Stimulated activated CD8-positive, alpha-beta memory T cell treated with anti-CD3 and anti-CD28 coated beads, Interleukin-15, amount 100 ng/mL, for 24 hours (primary cell): ENCODE measurements at regions not wholly inside any gene's neighbourhood (a gene's known extent, or its start where the extent isn't known, plus 50 kb on each side); places are given as distances from the start of the nearest gene placed in this dataset.
"Not testable (repeated sequence)": the region's sequence is repeated elsewhere in the genome, so short reads cannot be mapped to it uniquely, and the experiment has no call there.

Source experiments
- DNase-seq: peaks from one replicate; pipeline ENCODE4 v3.0.0-alpha.2; 2020; ENCODE audit warnings: low read depth

DNA sequence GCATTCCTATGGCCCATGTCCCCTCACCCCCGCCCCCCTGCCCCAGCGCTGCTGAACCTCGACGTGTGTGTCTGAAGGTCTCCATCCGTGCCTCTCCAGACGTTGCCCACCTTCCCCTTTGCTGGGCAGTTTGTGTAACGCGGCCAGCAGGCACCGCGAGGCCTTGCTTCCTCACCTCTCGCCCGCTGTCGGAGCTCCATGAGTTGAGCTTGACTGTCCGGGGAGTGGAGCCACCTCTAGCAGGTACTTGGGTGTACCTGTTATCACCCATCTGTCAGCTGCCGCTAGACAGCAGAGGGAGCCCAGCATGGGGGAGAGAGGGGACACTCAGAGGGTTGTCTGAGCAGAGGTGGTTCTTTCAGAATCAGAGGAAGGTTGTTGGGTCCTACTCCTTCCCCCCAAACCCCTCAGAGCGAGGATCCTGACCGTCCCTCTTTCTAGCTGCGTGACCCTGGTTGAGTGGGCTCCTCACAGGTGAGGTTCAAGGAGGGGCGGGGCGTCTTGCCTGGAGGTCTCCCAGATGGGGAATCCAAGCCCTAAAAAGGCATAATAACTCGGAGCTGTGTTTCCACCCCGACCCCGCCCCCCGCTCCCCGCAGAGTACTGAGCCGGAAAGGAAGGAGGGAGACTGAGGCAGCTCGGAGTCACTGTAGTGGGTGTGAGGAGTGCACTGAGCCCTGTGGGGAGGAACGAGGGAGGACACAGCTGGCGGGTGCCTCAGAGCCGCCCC, 184.7 kb downstream of the C9orf50 start:
- DNase-seq: no peak

DNA sequence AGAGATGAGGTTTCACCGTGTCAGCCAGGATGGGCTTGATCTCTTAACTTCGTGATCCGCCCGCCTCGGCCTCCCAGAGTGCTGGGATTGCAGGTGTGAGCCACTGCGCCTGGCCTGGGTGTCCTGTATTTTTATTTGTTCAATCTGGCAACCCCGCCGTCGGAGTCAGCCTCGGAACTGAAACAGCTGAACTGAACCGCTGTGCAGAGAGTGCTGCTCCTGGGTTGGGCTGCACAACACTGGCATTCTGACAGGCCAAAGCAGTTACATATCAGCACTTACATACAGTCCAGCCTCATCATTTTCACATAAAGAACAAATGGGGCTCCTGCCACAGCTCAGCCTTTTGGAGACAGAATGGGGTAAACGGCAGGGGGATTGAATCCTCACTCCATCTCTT, 185.6 kb downstream of the C9orf50 start:
- DNase-seq: no peak

DNA sequence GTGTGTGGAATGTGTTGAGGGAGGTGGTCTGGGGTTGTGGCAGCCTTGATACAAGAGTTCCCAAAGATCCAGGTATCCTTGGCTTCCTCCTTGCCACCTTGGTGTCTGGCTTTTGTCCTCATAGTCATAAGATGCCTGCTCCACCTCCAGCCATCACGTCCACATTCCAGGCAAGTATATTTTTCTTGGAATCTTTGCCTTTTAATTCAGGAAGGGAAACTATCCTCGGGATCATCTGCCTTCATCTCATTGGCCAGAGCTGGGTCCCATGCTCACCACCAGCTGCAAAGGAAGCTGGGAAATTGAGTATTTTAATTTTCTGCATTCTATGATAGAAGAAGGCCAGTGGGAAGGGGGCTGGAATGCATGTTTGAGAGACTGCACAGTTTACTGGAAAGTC, 186.7 kb downstream of the C9orf50 start:
- no peak for DNase-seq

DNA sequence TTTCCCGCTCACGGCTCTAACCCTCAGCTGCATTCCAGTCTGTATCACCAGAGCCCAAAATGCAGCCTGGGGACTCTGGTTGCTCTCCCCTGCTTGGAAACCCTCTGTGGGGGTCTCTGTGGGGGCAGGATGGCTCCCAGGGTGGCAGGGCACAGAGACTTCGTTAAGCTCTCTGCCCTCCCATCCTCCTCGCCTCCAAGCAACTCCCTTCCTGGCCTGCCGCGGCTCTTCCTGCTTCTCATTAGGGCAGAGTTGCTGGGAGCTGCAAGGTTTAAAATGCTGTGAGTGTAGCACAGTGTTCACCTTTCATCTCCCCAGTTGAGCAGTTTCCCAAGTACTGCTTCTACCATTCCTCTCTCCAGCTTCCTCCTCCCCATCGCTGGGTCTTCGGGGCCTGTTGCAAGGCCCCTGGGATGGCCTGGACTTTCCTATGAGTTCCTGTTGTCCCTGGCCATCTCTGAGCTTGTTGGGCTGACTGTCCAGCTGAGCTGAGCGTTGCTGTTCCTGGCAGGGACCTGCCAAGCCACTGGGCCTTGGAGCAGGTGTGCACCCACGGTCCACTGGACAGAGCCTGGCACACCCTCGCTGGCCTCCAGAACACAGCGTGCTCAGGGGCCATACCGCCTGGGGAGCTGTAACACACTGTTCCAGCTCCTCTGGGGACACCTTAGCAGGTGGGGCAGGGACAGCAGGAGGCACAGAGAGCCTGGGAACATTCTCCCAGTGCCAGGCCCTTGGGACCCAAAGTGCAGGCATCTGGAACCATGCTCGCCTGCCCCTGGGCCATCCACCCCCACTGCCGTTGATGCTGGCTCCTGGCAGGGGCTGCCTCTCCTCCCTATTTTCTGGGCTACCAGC, 188.4 kb downstream of the C9orf50 start:
- DNase-seq: no peak

DNA sequence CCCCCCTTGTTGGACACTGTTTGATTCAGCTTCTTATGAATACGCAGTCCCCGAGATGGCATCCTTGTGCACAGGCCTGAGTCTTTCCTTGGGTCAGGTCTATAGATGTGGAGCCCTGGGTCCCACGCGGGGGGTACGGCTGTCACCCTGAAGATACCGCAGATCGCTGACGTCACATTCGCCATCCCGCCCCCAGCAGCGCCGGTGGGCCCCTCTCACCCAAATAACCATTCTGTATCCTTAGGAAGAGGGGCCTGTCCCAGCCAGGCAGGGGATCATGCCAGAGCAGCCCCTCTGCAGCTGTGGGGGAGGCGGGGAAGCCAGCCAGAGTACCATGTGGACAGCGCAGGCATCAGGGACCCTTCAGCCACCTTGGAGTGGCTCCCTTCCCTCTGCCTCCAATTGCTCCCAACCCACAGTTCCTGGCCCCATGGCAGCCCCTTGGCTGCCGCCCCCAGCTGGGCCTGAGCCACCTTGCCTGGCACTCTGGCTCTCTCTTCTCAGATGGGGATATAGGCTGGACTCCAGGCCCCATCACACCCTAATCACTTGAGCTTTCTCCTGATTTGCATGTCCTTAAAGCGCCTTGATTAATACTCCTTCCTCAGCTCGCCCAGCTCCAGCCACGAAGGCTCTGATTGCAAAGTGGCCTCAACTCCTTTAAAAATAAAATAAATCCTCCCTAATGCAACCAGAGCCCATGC, 189.8 kb downstream of the C9orf50 start:
- DNase-seq: no peak

DNA sequence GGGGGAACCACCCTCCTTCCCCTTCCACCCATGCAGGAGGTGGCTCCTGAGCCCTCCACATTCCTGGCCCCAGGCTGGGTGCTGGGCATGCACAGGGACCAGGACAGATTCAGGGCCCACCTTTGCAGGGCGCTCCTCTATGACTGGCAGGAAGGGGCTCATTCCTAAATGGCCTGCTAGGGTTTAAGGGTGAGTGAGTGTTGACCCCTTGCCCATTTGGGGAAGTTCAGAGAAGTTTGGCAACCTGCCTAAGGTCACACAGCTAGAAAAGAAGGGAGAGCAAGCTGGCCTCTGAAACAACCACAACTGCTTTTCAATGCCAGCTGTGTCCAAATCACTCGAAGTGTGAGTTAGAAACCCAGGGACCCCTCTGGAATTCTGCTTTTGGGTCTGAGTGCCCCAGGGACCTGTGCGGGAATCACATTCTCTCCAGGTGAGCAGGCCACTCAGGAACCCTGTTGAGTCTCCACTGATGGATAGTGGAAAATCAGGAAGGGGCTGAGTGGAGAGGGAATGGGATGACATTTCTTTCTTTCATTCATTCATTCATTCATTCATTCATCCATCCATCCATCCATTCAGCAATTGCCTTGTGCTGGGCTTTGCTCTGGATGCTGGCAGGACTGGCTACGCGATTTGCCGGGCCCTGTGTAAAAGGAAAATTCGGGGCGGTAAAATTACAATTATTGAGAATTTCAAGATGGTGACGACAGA, 191.9 kb downstream of the C9orf50 start:
- DNase-seq: no peak

DNA sequence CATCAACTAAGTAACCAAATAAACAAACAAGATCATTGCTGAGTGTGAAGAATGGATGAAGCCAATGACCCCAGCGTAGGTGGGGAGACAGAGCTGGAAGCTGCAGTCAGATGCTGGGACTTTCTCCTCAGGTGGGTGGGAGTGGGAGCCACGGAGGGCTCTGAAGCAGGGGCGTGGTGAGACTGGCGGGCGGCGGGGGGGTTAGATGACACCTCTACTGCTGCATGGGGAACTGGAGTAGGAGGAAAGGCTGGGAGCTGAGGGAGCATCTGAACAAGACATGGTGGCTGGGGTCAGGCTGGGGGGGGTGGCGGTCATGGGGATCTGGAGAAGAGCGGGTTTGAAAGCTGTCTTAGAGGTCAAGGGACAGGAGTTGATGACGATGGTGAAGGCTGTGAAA, 193.8 kb downstream of the C9orf50 start:
- DNase-seq: no peak

DNA sequence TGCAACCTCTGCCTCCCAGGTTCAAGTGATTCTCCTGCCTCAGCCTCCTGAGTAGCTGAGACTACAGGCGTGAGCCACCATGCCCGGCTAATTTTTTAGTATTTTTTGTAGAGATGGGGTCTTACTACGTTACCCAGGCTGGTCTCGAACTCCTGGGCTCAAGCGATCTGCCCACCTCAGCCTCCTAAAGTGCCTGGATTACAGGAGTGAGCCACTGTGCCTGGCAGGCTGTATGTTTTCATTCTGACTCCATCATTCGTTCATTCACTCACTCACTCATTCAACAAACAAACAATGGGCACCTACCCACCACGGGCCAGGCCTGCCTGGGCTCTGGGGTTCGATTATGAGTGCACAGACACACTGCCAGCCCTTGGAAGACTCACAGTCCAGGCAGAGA, 197.1 kb downstream of the C9orf50 start:
- not testable (repeated sequence) for DNase-seq

DNA sequence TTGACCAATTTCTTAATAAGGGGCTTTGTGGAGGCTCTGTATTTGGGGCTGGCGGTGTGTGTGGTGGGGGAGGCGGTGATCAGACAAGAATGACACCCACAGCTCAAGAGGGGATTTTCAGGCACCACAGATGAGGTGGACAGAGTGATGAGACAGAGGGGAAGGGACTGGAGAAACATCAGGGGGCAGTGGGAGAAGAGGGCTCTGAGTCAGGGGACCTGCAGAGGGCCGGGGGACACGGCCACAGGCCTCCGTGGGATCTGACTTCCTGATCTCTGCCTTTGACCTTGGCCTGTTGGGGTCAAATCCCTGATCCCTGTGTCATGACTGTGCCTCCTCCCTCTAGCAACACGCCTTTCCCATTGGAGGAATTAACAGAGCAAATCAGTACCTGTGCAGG, 197.7 kb downstream of the C9orf50 start:
- no peak for DNase-seq

DNA sequence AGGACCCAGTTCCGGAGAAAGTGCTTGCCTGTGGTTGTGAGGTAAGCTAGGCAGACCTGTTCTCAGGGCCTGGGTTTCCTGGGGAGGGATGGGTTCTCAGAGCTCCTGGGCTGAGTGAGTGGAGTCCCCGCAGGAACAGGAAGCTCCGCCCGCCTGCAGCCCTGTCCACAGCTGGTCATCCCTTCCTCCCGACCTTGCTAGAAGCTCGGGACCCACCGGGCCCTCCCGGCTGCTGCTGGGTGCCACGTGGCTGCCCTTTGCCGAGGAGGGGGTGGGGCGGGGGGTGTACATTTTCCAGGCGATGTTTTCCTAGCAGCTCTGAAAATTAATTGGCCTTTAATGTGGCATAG, 198.1 kb downstream of the C9orf50 start:
- no peak for DNase-seq

DNA sequence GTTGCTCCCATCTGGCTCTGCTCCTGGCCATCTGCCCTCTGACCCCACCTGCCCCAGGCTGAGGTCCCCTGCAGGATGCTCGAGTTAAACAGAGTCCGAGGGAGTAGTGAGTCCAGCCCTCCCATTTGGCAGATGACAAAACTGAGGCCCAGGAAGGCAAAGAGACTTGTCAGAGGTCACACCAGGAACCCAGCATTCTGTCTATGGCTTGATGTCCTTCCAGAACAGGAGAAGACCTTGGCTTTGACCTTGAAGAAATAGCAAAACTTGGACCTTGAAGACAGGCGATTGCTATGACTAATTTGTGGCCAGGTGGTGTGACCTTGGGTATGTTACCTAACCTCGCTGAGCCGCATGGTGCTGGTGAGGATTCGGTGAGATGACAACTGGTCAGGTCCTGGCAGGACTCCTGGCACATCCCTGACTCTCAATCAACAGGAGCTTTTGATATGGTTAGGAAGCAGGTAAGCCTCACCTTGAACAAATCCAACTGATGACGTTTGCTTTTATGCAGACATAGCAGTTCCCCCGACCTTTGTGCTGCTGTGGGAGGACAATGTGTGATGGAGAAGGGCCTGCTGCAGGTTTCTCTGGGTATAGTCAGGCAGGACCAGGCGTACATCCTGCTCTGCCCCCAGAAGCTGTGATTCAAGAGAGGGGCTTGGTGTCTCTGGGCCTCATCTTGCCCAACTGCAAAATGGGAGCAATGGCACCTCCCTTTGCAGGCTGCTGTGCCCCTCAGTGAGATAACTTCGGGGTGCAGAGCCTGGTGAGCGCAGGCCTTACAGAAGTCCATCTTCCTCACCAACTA, 198.7 kb downstream of the C9orf50 start:
- no peak for DNase-seq

DNA sequence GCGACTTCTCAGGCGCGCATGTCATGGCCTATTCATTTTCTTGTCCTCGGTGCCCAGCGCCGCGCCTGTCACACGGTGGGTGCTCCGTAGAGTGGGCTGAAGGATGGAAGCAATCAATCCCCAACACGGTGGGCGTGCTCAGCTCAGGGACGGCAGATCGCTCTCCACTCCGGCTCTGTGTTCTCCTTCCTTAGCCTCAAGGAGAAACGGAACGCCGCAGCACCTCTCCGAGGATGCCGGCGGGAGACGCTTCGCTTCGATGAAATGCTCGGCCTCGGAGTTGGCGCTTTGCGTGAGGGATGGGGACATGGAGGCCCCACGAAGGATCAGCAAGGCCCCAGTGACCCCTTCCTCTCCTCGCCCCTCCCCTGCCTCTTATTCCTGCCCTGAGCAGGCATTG, 199.5 kb downstream of the C9orf50 start:
- no peak for DNase-seq

DNA sequence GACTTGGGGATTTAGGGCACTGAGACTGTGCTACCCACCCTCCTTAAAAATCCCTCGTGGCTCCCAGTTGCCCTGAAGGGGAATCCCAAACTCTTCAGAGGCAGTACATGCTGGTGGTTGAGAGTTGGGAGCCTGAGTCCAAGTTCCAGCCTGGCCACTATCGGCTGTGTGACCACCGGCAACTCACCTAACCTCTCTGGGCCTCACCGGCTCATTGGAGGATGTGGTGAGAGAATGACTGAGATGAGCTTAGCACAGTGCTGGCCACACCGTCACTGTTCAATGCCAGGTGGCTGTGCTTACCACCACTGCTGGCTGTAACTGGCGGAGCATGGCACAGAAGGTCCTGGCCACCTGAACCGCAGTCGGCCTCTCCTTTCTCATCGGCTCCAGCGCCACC, 200.2 kb downstream of the C9orf50 start:
- DNase-seq: no peak

DNA sequence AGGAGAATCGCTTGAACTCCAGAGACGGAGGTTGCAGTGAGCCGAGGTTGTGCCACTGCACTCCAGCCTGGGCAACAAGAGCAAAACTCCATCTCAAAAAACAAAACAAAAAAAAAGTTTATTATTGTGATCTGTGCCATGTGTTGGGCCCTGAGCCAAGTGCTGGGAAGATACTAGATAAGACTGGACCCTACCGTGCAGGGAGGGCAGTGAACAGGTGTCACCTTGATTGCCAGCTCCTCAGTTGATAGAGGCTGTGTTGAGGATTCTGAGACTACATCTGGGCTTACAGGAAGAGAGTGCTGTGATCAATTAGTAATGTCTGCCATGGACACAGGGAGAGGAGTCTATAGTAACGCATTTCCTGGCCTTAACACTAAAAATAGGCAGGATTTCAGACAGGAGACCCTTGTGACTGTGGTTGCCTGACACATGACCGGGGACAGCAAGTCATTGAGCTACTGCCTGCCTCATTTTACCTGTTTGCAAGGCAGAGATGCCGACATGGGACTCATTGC, 201.5 kb downstream of the C9orf50 start:
- no peak for DNase-seq

DNA sequence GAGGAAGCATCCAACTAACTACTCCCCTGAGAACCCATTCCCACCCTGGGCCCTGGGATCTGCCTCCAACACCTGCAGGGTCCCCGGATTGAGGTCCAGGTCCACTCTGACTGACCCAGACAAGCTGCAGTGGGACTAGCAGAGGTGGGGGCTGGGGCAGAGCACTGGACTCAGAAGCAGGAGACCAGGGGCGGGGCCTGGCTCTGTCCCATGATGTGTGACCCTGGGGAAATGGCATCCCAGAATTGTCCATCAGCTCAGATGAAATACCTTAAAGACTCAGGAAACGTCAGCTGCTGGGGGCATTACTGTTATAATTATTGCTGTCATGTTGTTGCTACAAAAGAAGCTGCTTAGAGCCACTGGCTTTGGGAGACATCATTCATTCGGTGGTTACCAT, 202.4 kb downstream of the C9orf50 start:
- DNase-seq: no peak

DNA sequence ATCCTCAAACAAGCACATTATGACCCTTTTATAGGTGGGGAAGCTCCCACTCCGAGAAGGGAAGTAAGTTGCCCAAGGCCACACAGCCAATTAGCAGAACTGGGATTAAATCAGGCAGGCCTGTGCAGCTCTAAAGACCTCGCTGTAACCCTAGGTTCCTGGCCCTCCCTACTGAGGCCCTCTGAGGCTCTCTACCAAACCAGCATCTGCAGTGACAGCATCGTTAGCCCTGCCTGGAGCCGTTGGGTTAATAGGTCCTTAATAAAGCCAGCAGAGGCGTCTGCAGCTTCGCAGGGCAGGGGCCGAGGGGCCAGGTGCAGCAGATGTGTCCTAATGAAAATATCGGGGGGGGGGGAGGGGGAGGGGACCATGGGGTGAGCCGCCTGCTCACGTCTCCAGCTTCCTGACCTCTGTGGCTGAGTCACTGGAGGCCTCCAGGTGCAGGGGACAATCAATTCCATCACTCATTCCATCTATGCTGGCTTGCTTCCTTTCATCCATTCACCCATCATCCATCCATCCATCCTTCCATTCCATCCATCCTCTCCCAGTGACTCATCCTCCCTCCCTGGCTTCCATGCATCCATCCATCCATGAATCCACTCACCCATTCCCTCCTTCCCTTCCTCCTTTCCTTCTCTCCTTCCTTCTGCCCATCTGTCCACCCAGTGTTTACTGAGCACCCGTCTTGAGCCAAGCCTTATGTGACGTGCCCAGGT, 203.9 kb downstream of the C9orf50 start:
- DNase-seq: no peak

DNA sequence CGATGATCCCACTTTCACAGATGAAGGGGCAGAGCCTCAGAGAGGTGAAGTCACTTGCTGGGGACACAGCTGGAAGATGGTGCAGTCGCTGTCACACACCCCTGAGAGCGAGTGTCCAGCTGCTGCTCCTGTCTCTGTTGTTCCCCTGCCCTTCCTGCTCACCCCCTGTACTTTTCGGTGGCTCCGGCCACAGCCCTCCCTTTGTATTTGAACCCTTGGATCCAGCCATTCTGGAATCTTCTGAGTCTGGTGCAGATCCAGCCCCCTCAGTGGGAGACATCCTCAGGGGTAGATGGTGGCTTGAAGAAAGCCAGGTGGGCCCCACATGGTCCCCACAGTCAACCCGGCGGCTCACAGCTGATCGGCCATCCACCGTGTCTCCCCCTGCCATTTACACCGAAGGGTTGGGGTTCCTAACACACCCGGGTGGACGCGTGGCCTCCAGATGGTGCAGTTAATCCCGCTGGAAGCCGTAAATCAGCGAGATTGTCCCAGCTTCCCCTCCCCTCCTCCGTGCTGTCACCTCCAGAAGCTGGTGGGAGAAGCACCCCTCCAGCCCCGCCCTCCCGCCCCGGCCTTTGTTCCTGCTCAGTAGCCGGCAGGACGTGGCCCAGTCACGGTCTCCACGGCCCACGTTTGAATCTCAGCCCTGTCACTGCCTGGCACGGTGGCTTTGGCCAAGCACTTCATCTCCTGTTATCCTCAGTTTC, 204.8 kb downstream of the C9orf50 start:
- DNase-seq: no peak

DNA sequence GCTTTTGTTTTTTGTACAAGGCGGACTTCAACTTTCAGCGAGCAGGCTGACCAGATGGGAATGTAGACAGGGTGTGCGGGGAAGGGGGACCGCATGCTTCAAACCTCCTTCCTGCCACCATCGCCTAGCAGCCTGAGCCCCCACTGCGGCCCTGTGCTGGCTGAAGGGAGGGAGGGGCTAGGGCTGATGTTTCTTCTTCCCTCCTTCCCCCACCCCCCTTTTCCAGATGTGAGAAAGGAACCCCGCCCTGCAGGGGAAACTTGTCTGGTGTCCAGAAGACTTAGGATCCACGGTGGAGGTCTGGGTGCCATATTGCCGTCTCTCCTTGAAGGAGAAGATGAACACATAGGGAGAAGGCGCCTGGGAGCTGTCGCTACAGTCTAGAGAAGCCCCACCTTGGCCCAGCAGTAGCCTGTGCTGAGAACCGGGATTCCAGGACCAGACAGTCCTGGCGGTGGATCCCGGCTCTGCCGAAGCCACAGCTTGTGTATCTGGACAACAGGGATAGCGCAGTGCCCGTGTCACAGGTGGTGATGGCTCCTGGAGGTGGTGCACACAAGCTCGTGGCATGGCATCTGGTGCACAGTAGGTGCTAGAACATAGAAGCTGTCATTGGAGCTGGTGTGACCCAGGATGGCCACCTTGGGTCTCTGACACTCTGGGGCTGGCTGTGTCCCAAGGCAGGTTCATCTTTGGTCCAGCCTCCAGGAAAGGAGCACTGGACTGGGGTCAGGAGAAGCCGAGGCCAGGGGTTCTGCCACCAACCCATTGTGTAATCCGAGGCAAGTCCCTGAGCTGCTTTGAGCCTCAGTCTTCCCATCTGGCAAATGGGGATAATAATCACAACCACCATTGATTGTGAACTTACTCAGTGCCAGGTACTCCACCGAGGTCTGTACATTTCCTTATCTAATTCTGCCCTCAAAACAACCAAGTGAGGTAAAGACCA, 205.6 kb downstream of the C9orf50 start:
- DNase-seq: no peak
